ENCODE measurements at regions not wholly inside any gene's neighbourhood (a gene's known extent, or its start where the extent isn't known, plus 50 kb on each side); places are given as distances from the start of the nearest gene placed in this dataset.

- TF ChIP-seq CTCF (IDR thresholded peaks at IDR 0.05; ENCODE audit: low read depth, low read length, missing input control) (no peak), TAF1 (conservative IDR thresholded peaks at IDR 0.05) (no peak), GABPA (IDR thresholded peaks at IDR 0.05 in 1 of 2, conservative IDR thresholded peaks at IDR 0.05 in 1 of 2) (no peak), REST (IDR thresholded peaks at IDR 0.05) (no peak), MAX (IDR thresholded peaks at IDR 0.05) (no peak)
Measured at GRCh38 chrX:117840645-117841044, 276.0 kb downstream of the KLHL13 start.
